Fibroblast of pulmonary artery (primary cell): ENCODE measurements at regions not wholly inside any gene's neighbourhood (a gene's known extent, or its start where the extent isn't known, plus 50 kb on each side); places are given as distances from the start of the nearest gene placed in this dataset.

Experiments used
- DNase-seq: peaks from one replicate; pipeline ENCODE4 v3.0.0-alpha.2; 2010; ENCODE audit warnings: low read depth
- H3K4me3 ChIP-seq: replicated peaks from 2 replicates; pipeline ENCODE4 v1.5.1; 2011; ENCODE audit warnings: low read depth, mild to moderate bottlenecking, control low read depth, low read length, moderate library complexity
- TF ChIP-seq, protein P1 (sequence below): IDR thresholded peaks from 2 replicates; pipeline ENCODE4 v1.5.1; 2011; ENCODE audit warnings: mild to moderate bottlenecking, control low read depth, low read length, inconsistent platforms; ENCODE audit errors: missing control alignments

DNA sequence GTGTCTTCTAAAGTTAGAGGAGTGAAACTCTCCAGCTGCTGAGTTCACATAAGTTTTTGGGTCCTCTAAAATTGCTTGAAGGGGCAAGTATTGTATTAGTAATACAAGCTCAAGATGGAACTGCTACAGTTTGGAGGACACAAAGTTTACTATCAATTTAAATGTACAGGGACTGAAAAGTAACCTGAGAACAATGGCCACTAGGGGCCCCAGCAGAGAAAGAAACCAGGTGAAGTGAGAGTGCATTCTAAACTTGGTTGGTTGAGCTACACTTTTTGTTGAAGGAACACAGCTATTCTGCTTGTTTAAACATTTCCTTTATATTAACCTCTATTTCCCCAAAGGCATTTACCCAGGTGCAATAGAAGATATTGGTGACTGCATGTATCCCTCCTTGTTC lies 755.5 kb downstream of the GBE1 start:
- no peak overlapping the region for H3K4me3 ChIP-seq
- DNase-seq: no peak
- TF ChIP-seq, protein P1, sequence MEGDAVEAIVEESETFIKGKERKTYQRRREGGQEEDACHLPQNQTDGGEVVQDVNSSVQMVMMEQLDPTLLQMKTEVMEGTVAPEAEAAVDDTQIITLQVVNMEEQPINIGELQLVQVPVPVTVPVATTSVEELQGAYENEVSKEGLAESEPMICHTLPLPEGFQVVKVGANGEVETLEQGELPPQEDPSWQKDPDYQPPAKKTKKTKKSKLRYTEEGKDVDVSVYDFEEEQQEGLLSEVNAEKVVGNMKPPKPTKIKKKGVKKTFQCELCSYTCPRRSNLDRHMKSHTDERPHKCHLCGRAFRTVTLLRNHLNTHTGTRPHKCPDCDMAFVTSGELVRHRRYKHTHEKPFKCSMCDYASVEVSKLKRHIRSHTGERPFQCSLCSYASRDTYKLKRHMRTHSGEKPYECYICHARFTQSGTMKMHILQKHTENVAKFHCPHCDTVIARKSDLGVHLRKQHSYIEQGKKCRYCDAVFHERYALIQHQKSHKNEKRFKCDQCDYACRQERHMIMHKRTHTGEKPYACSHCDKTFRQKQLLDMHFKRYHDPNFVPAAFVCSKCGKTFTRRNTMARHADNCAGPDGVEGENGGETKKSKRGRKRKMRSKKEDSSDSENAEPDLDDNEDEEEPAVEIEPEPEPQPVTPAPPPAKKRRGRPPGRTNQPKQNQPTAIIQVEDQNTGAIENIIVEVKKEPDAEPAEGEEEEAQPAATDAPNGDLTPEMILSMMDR: no peak

DNA sequence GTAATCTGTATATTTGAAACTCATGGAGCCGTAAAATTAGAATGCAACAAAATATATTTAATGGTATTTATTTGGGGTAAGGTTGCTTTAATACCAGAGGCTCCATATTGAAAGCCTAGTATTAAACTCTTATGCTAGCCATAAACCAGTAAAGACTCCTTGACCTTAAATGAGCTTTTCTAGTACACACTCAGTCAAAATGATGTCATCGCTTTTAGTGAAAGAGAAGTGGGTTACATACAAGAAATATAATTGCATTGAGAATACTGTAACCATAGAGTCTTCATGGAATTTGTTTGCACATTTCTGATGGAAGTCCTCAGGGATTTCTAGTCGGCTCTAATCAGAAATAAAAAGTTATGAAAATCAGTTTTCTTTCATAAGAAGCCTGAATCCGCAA lies 757.6 kb downstream of the GBE1 start:
- no peak for DNase-seq
- H3K4me3 ChIP-seq: no peak overlapping the region
- TF ChIP-seq, protein P1: no peak

DNA sequence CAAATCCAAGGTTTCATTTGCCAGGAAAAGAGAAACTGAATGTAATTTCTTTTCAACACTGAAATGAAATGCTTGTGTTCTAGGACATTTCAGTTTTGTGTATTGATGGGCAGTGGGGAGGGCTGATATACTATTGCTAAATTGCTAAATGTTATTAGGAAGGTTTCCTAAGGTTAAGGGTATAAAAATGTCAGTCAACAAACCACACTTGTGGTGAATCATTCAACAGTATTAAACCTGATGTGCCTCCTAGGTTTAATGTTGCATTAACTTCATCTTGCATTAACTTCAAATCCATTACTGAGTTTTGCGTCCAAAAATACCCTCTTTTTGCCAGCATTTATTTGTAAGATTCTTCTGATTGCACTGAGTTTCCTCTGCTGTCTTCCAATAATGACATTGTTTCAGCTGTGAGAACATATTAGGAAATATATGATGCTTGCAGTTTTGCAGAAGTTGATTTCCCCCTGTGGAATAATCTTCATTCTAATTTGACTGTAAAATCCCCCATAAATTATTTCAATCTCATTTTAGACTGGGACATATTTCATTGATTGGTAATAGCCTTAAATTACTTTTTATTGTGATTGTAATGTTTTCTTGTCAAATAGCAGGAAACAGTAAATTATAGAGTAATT lies 758.3 kb downstream of the GBE1 start:
- H3K4me3 ChIP-seq: no peak overlapping the region
- DNase-seq: no peak
- TF ChIP-seq, protein P1: no peak

DNA sequence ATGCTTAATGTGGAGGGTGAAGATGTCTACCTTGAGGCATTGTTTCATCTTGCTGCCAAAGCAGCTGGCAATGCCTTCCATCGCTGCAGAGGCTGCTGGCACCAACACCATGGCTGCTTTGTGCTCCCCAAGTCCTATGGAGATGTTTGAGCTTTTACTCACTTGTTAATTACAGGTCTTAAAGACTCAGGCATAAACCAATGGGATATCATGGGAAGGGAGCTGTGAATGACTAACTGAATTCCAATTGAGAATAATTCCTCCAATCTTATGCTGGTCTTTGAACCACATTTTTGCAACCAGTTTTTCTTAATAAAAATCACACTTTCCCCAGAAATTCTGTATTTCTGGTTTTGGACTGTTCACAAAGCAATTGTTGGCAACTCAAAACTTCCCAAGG lies 762.0 kb downstream of the GBE1 start:
- no peak for DNase-seq
- TF ChIP-seq, protein P1: no peak
- H3K4me3 ChIP-seq: no peak overlapping the region

DNA sequence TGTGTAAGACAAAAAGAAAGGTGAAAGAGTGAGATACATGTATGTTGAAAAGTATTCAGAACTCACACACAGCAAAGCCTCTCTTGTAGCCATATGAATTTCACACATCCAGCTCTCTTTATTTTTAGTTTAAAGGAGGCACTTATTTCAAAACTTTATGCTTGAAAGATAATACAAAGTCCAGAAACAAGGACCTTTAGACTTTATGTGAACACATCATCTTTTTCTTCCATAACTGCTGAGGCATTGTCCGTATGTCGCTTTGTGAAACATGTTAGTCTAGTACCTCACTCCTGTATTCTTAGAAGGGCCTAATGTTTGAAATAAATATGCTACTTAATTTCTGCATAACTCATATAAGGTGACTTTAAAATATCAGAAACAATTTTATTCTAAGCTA lies 763.4 kb downstream of the GBE1 start:
- no peak overlapping the region for H3K4me3 ChIP-seq
- no peak for DNase-seq
- TF ChIP-seq, protein P1: no peak

DNA sequence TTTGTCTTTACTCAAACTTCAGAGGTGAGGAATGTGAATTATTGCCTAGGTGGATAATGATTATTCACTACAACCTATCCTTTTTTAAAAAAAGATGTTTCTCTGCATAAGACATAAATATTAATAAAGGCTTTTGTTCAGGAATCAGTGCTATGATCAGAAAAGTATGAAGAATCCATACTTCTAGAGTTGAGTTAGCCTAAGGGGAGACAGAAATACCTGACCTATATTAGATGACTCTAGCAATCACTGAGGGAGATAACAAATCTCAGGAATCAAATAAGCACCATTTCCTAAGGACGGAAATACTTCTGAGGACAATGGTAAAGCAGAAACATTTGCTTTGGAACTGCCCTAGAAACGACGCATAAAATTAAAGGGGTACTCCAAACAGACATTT lies 763.8 kb downstream of the GBE1 start:
- TF ChIP-seq, protein P1: no peak
- DNase-seq: no peak
- no peak overlapping the region for H3K4me3 ChIP-seq

DNA sequence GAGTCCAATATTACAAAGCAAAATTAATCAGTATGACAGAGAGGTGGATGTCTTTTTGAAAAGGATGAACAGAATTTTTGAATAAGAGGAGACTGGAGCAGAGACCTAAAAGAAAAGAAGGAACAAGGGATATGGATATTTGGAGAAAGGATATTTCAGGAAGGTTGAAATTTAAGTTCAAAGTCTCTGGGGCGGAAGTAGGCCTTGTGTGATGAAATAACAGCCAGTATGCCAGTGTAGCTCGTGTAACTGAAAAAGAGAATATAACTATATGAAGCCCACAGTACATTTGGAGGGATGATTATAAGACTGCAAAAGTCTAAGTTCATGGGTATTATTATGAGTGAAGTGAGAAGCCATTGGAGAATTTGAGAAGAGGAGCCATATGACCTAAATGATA lies 766.7 kb downstream of the GBE1 start:
- TF ChIP-seq, protein P1: no peak
- no peak for DNase-seq
- no peak overlapping the region for H3K4me3 ChIP-seq
